Duodenal mucosa (tissue), 2 donors: ENCODE measurements at regions not wholly inside any gene's neighbourhood (a gene's known extent, or its start where the extent isn't known, plus 50 kb on each side); places are given as distances from the start of the nearest gene placed in this dataset.

ENCODE experiments used
- H3K27ac ChIP-seq: one replicate; pipeline ENCODE4 v1.7.0; 2013; ENCODE audit warnings: low read depth, low read length
- H3K27me3 ChIP-seq, 2 donors: one replicate each; pipeline ENCODE4 v1.7.0; 2013; ENCODE audit warnings: low read length in 2 of 2, control low read depth in 1 of 2; ENCODE audit not compliant: insufficient read depth in 2 of 2, control insufficient read depth in 1 of 2
- H3K36me3 ChIP-seq, 2 donors: one replicate each; pipeline ENCODE4 v1.7.0; 2013; ENCODE audit warnings: low read length in 2 of 2, control low read depth in 1 of 2; ENCODE audit not compliant: insufficient read depth in 2 of 2, control insufficient read depth in 1 of 2
- H3K4me1 ChIP-seq, 2 donors: one replicate each; pipeline ENCODE4 v1.7.0; 2013; ENCODE audit warnings: low read length in 2 of 2, control low read depth in 1 of 2; ENCODE audit not compliant: insufficient read depth in 2 of 2, control insufficient read depth in 1 of 2
- H3K4me3 ChIP-seq, 2 donors: one replicate each; pipeline ENCODE4 v1.7.0; 2013; ENCODE audit warnings: low read length in 2 of 2, low read depth in 1 of 2
- H3K9ac ChIP-seq, 2 donors: one replicate each; pipeline ENCODE4 v1.7.0; 2013; ENCODE audit warnings: low read length in 2 of 2, low read depth in 1 of 2
- H3K9me3 ChIP-seq, 2 donors: one replicate each; pipeline ENCODE4 v1.7.0; 2013; ENCODE audit warnings: low read length in 2 of 2, control low read depth in 1 of 2; ENCODE audit not compliant: control insufficient read depth in 1 of 2

- no peak overlapping the region for H3K4me3 ChIP-seq
- H3K27me3 ChIP-seq: peaks cover 8 to 11% of the 10 kb centered on the region in 2 donors
- H3K9me3 ChIP-seq: no peaks in the 10 kb centered on the region
- no peaks in the 10 kb centered on the region for H3K36me3 ChIP-seq
- no peak overlapping the region for H3K9ac ChIP-seq
- no peak overlapping the region for H3K27ac ChIP-seq
- peaks cover 4 to 9% of the 10 kb centered on the region in 2 donors for H3K4me1 ChIP-seq
These were observed 101.3 kb downstream of the INHBB start for GRCh38 chr2:120447127-120447785.

GRCh38 chr2:120448436-120448835 lies 102.5 kb downstream of the INHBB start:
- Histone ChIP-seq H3K9ac (no peak overlapping the region), H3K9me3 (no peaks in the 10 kb centered on the region), H3K4me1 (no peaks in the 10 kb centered on the region), H3K27me3 (peaks cover 3 to 5% of the 10 kb centered on the region in 2 donors), H3K36me3 (no peaks in the 10 kb centered on the region), H3K4me3 (no peak overlapping the region), H3K27ac (no peak overlapping the region)

GRCh38 chr2:120448961-120449810 lies 103.2 kb downstream of the INHBB start:
- Histone ChIP-seq H3K9me3 (no peaks in the 10 kb centered on the region), H3K4me3 (no peak overlapping the region), H3K9ac (no peak overlapping the region), H3K36me3 (no peaks in the 10 kb centered on the region), H3K4me1 (no peaks in the 10 kb centered on the region), H3K27me3 (peaks cover 0 to 5% of the 10 kb centered on the region in 2 donors), H3K27ac (no peak overlapping the region)

GRCh38 chr2:120450196-120450820 lies 104.4 kb downstream of the INHBB start:
- no peak overlapping the region for H3K27ac ChIP-seq
- H3K9ac ChIP-seq: no peak overlapping the region

GRCh38 chr2:120451334-120451733 lies 105.4 kb downstream of the INHBB start:
- H3K4me1 ChIP-seq: no peaks in the 10 kb centered on the region
- H3K4me3 ChIP-seq: no peak overlapping the region
- peaks cover 0 to 5% of the 10 kb centered on the region in 2 donors for H3K27me3 ChIP-seq
- no peaks in the 10 kb centered on the region for H3K9me3 ChIP-seq
- no peaks in the 10 kb centered on the region for H3K36me3 ChIP-seq
- no peak overlapping the region for H3K27ac ChIP-seq
- no peak overlapping the region for H3K9ac ChIP-seq

More at GRCh38 chr2:120450196-120450820, 104.4 kb downstream of the INHBB start:
- Histone ChIP-seq H3K36me3 (no peaks in the 10 kb centered on the region), H3K4me3 (no peak overlapping the region), H3K4me1 (no peaks in the 10 kb centered on the region), H3K27me3 (peaks cover 0 to 5% of the 10 kb centered on the region in 2 donors), H3K9me3 (no peaks in the 10 kb centered on the region)

- H3K4me3 ChIP-seq: no peak overlapping the region
- no peaks in the 10 kb centered on the region for H3K9me3 ChIP-seq
- no peak overlapping the region for H3K27ac ChIP-seq
- H3K27me3 ChIP-seq: peaks cover 0 to 5% of the 10 kb centered on the region in 2 donors
- no peaks in the 10 kb centered on the region for H3K4me1 ChIP-seq
- no peak overlapping the region for H3K9ac ChIP-seq
- H3K36me3 ChIP-seq: no peaks in the 10 kb centered on the region
These were observed 106.2 kb downstream of the INHBB start for GRCh38 chr2:120452131-120452530.

GRCh38 chr2:120452945-120453634 lies 107.2 kb downstream of the INHBB start:
- H3K27ac ChIP-seq: no peak overlapping the region
- no peaks in the 10 kb centered on the region for H3K4me1 ChIP-seq
- H3K4me3 ChIP-seq: no peak overlapping the region

GRCh38 chr2:120453635-120453998 lies 107.7 kb downstream of the INHBB start:
- Histone ChIP-seq H3K36me3 (no peaks in the 10 kb centered on the region), H3K4me3 (no peak overlapping the region), H3K9me3 (peaks cover 0 to 4% of the 10 kb centered on the region in 2 donors), H3K27me3 (peaks cover 0 to 5% of the 10 kb centered on the region in 2 donors), H3K9ac (no peak overlapping the region), H3K27ac (no peak overlapping the region), H3K4me1 (no peaks in the 10 kb centered on the region)

More at GRCh38 chr2:120452945-120453634, 107.2 kb downstream of the INHBB start:
- H3K9me3 ChIP-seq: peaks cover 0 to 4% of the 10 kb centered on the region in 2 donors
- no peak overlapping the region for H3K9ac ChIP-seq
- peaks cover 0 to 5% of the 10 kb centered on the region in 2 donors for H3K27me3 ChIP-seq
- no peaks in the 10 kb centered on the region for H3K36me3 ChIP-seq

- no peaks in the 10 kb centered on the region for H3K36me3 ChIP-seq
- no peak overlapping the region for H3K27ac ChIP-seq
- H3K4me3 ChIP-seq: no peak overlapping the region
- H3K4me1 ChIP-seq: no peaks in the 10 kb centered on the region
- H3K27me3 ChIP-seq: peaks cover 0 to 5% of the 10 kb centered on the region in 2 donors
- peaks cover 0 to 4% of the 10 kb centered on the region in 2 donors for H3K9me3 ChIP-seq
- H3K9ac ChIP-seq: no peak overlapping the region
These were observed 108.9 kb downstream of the INHBB start for GRCh38 chr2:120454654-120455385.
